CD4-positive, alpha-beta T cell (primary cell): ENCODE measurements at regions not wholly inside any gene's neighbourhood (a gene's known extent, or its start where the extent isn't known, plus 50 kb on each side); places are given as distances from the start of the nearest gene placed in this dataset.

ENCODE experiments used
- ATAC-seq: fragments of 200-7000 bp; cut with Tn5 transposase; one replicate; pipeline ENCODE4 v1.10.0; 2022; ENCODE audit warnings: mild to moderate bottlenecking; ENCODE audit not compliant: poor library complexity
- CTCF ChIA-PET: fragments of 350-600 bp; sonication (Branson Sonifier 250); formaldehyde crosslinking; loops from one replicate; lab custom pipeline; 2021; ENCODE audit warnings: antibody characterized with exemption, inconsistent platforms; lab: Charles Lee
- POLR2A ChIA-PET: fragments of 350-600 bp; sonication (Branson Sonifier 250); formaldehyde crosslinking; loops from one replicate; lab custom pipeline; 2021; ENCODE audit warnings: antibody characterized with exemption, inconsistent platforms; lab: Charles Lee
- DNase-seq, 14 experiments: peaks; one replicate each; pipeline ENCODE4 v3.0.0-alpha.2; 2013 to 2020; ENCODE audit warnings: mixed read lengths in 2 of 14
- H3K27ac ChIP-seq, 2 donors: one replicate each; pipeline versions ENCODE4 v1.5.1 to v1.7.0; 2013; ENCODE audit warnings: low read length in 2 of 2, low read depth in 1 of 2, mild to moderate bottlenecking in 1 of 2
- H3K27me3 ChIP-seq, 2 experiments: 1 replicate in 1 of 2; 2 replicates in 1 of 2; pipeline versions ENCODE4 v1.6.1 to v1.7.0; 2013; ENCODE audit warnings: low read length in 2 of 2, control low read depth in 1 of 2, mild to moderate bottlenecking in 1 of 2, moderate library complexity in 1 of 2; ENCODE audit not compliant: insufficient read depth in 2 of 2, control insufficient read depth in 1 of 2
- H3K36me3 ChIP-seq: one replicate; pipeline ENCODE4 v1.6.1; 2013; ENCODE audit warnings: low read length, control low read depth; ENCODE audit not compliant: insufficient read depth
- H3K4me1 ChIP-seq: one replicate; pipeline ENCODE4 v1.6.1; 2013; ENCODE audit warnings: low read length, control low read depth; ENCODE audit not compliant: insufficient read depth
- H3K4me3 ChIP-seq: one replicate; pipeline ENCODE4 v1.5.1; 2013; ENCODE audit warnings: mild to moderate bottlenecking, low read length, moderate library complexity
- H3K9me3 ChIP-seq, 2 experiments: 1 replicate in 1 of 2; 2 replicates in 1 of 2; pipeline versions ENCODE4 v1.6.1 to v1.7.0; 2013; ENCODE audit warnings: low read length in 2 of 2, mild to moderate bottlenecking in 2 of 2, control low read depth in 1 of 2, moderate library complexity in 1 of 2; ENCODE audit not compliant: control insufficient read depth in 1 of 2, insufficient read depth in 1 of 2
- H3K27ac Mint-ChIP-seq: one replicate; pipeline ENCODE4 v1.8.0; 2020; ENCODE audit warnings: mixed read lengths
- H3K27me3 Mint-ChIP-seq: one replicate; pipeline ENCODE4 v1.8.0; 2021; ENCODE audit warnings: mixed read lengths
- H3K36me3 Mint-ChIP-seq: one replicate; pipeline ENCODE4 v1.8.0; 2021; ENCODE audit warnings: low read depth, mixed read lengths
- H3K4me1 Mint-ChIP-seq: one replicate; pipeline ENCODE4 v1.8.0; 2021; ENCODE audit warnings: low read depth, mixed read lengths
- H3K4me3 Mint-ChIP-seq: one replicate; pipeline ENCODE4 v1.8.0; 2020; ENCODE audit warnings: mild to moderate bottlenecking, mixed read lengths
- H3K9me3 Mint-ChIP-seq: one replicate; pipeline ENCODE4 v1.8.0; 2020; ENCODE audit warnings: mixed read lengths
- CTCF ChIP-seq: fragments of 200-600 bp; IDR thresholded peaks from one replicate; pipeline ENCODE4 v1.8.0; 2022; ENCODE audit warnings: antibody characterized with exemption, mild to moderate bottlenecking
- intact Hi-C, 2 experiments: fragments of 100-400 bp; cut with DNase I in 1 of 2; cut with micrococcal nuclease in 1 of 2; formaldehyde crosslinking; loops; one replicate each; pipeline versions ENCODE4 v1.15.1 to v1.9.0; 2023 to 2025; cut with DNase I, micrococcal nuclease

GRCh38 chr3:76245073-76245472 is 459.7 kb upstream of the ZNF717 start:
- H3K27ac Mint-ChIP-seq = no peak overlapping the region
- no peaks in the 10 kb centered on the region for H3K27me3 Mint-ChIP-seq
- H3K4me1 Mint-ChIP-seq = no peaks in the 10 kb centered on the region
- H3K4me3 Mint-ChIP-seq = no peak overlapping the region
- CTCF ChIA-PET = no interaction called here
- Histone ChIP-seq H3K27ac (no peak overlapping the region), H3K36me3 (no peaks in the 10 kb centered on the region), H3K27me3 (no peaks in the 10 kb centered on the region), H3K4me1 (no peaks in the 10 kb centered on the region), H3K9me3 (peaks cover 0 to 5% of the 10 kb centered on the region in 2 experiments), H3K4me3 (no peak overlapping the region)
- ATAC-seq (no peak), DNase-seq (no peak)
- no peak for TF ChIP-seq CTCF
- no peaks in the 10 kb centered on the region for H3K36me3 Mint-ChIP-seq
- intact Hi-C loops = no loop called here
- POLR2A ChIA-PET = no interaction called here
- H3K9me3 Mint-ChIP-seq = peaks cover 9% of the 10 kb centered on the region

GRCh38 chr3:76245622-76246021 is 460.3 kb upstream of the ZNF717 start:
- Histone ChIP-seq H3K9me3 (peaks cover 0 to 5% of the 10 kb centered on the region in 2 experiments), H3K27me3 (no peaks in the 10 kb centered on the region), H3K36me3 (no peaks in the 10 kb centered on the region), H3K27ac (no peak overlapping the region), H3K4me1 (no peaks in the 10 kb centered on the region), H3K4me3 (no peak overlapping the region)
- Mint-ChIP-seq H3K27me3 (no peaks in the 10 kb centered on the region), H3K9me3 (peaks cover 9% of the 10 kb centered on the region), H3K36me3 (no peaks in the 10 kb centered on the region), H3K27ac (no peak overlapping the region), H3K4me3 (no peak overlapping the region), H3K4me1 (no peaks in the 10 kb centered on the region)
- ChIA-PET CTCF (no interaction called here), POLR2A (no interaction called here)
- ATAC-seq (no peak), DNase-seq (no peak)
- intact Hi-C loops = no loop called here
- TF ChIP-seq CTCF = no peak

GRCh38 chr3:76264496-76264895 is 479.1 kb upstream of the ZNF717 start:
- Mint-ChIP-seq H3K9me3 (peaks cover 13% of the 10 kb centered on the region), H3K4me1 (no peaks in the 10 kb centered on the region), H3K4me3 (no peak overlapping the region), H3K27me3 (no peaks in the 10 kb centered on the region), H3K27ac (no peak overlapping the region), H3K36me3 (no peaks in the 10 kb centered on the region)
- Histone ChIP-seq H3K9me3 (peaks cover 0 to 3% of the 10 kb centered on the region in 2 experiments), H3K4me3 (no peak overlapping the region), H3K36me3 (no peaks in the 10 kb centered on the region), H3K4me1 (no peaks in the 10 kb centered on the region), H3K27me3 (no peaks in the 10 kb centered on the region), H3K27ac (no peak overlapping the region)
- no peak for TF ChIP-seq CTCF
- POLR2A ChIA-PET = no interaction called here
- DNase-seq = no peak
- CTCF ChIA-PET = no interaction called here
- intact Hi-C loops = no loop called here
- ATAC-seq = no peak
